ENCODE measurements at regions not wholly inside any gene's neighbourhood (a gene's known extent, or its start where the extent isn't known, plus 50 kb on each side); places are given as distances from the start of the nearest gene placed in this dataset.

- peak; percentile 67 for DNase-seq (ENCODE audit: low read depth)
- no peak overlapping the region; the same call in 1 of the 2 replicates for H3K4me3 ChIP-seq (ENCODE audit: low read length)
- no peak for TF ChIP-seq CTCF (conservative IDR thresholded peaks at IDR 0.05; ENCODE audit: low read length)
These were observed 156.0 kb upstream of the TPM1 start for GRCh38 chr15:62886431-62887071.

GRCh38 chr15:62887113-62887570 lies 155.4 kb upstream of the TPM1 start:
- peak; percentile 70 for DNase-seq (ENCODE audit: low read depth)
- no peak for TF ChIP-seq CTCF (conservative IDR thresholded peaks at IDR 0.05; ENCODE audit: low read length)
- no peak overlapping the region; the same call in 1 of the 2 replicates for H3K4me3 ChIP-seq (ENCODE audit: low read length)

GRCh38 chr15:62888623-62889022 lies 153.9 kb upstream of the TPM1 start:
- DNase-seq (ENCODE audit: low read depth) = no peak
- H3K4me3 ChIP-seq (ENCODE audit: low read length) = no peak overlapping the region
- TF ChIP-seq CTCF (conservative IDR thresholded peaks at IDR 0.05; ENCODE audit: low read length) = no peak

- no peak for TF ChIP-seq CTCF (conservative IDR thresholded peaks at IDR 0.05; ENCODE audit: low read length)
These were observed 153.3 kb upstream of the TPM1 start for GRCh38 chr15:62889141-62889661.

GRCh38 chr15:62889734-62890505 lies 152.6 kb upstream of the TPM1 start:
- H3K4me3 ChIP-seq (ENCODE audit: low read length) = no peak overlapping the region
- DNase-seq (ENCODE audit: low read depth) = peak; percentile 92
- TF ChIP-seq CTCF (conservative IDR thresholded peaks at IDR 0.05; ENCODE audit: low read length) = no peak

More at GRCh38 chr15:62889141-62889661, 153.3 kb upstream of the TPM1 start:
- no peak overlapping the region for H3K4me3 ChIP-seq (ENCODE audit: low read length)
- no peak for DNase-seq (ENCODE audit: low read depth)

- no peak for TF ChIP-seq CTCF (conservative IDR thresholded peaks at IDR 0.05; ENCODE audit: low read length)
- H3K4me3 ChIP-seq (ENCODE audit: low read length) = no peak overlapping the region
- DNase-seq (ENCODE audit: low read depth) = no peak
These were observed 148.0 kb upstream of the TPM1 start for GRCh38 chr15:62894322-62895085.
